CD4-positive, alpha-beta T cell treated with Interleukin-17A for 1 hour (primary cell): ENCODE measurements at regions not wholly inside any gene's neighbourhood (a gene's known extent, or its start where the extent isn't known, plus 50 kb on each side); places are given as distances from the start of the nearest gene placed in this dataset.
"Not testable (repeated sequence)": the region's sequence is repeated elsewhere in the genome, so short reads cannot be mapped to it uniquely, and the experiment has no call there.

Source experiments
- DNase-seq: peaks from one replicate; pipeline ENCODE4 v3.0.0-alpha.2; 2020

- no peak for DNase-seq
These were observed 636.0 kb upstream of the TBL1XR1 start for GRCh38 chr3:177833332-177833731.

- no peak for DNase-seq
These were observed 637.7 kb upstream of the TBL1XR1 start for GRCh38 chr3:177835008-177835407.

GRCh38 chr3:177835917-177836316, 638.6 kb upstream of the TBL1XR1 start:
- no peak for DNase-seq

- no peak for DNase-seq
These were observed 639.4 kb upstream of the TBL1XR1 start for GRCh38 chr3:177836671-177837070.

GRCh38 chr3:177837951-177838655, 640.8 kb upstream of the TBL1XR1 start:
- DNase-seq = no peak

GRCh38 chr3:177838766-177839350, 641.6 kb upstream of the TBL1XR1 start:
- DNase-seq = no peak

GRCh38 chr3:177842302-177842701, 645.0 kb upstream of the TBL1XR1 start:
- DNase-seq = no peak

GRCh38 chr3:177842743-177843734, 645.8 kb upstream of the TBL1XR1 start:
- no peak for DNase-seq

- DNase-seq = no peak
These were observed 654.9 kb upstream of the TBL1XR1 start for GRCh38 chr3:177852001-177852807.

GRCh38 chr3:177855021-177855420, 657.7 kb upstream of the TBL1XR1 start:
- no peak for DNase-seq

- DNase-seq = no peak
These were observed 662.9 kb upstream of the TBL1XR1 start for GRCh38 chr3:177860184-177860583.

GRCh38 chr3:177862962-177863491, 665.7 kb upstream of the TBL1XR1 start:
- no peak for DNase-seq

GRCh38 chr3:177871267-177871666, 665.0 kb upstream of the KCNMB2 start:
- not testable (repeated sequence) for DNase-seq

GRCh38 chr3:177878192-177878591, 658.0 kb upstream of the KCNMB2 start:
- DNase-seq = no peak

GRCh38 chr3:177878957-177879356, 657.3 kb upstream of the KCNMB2 start:
- no peak for DNase-seq

GRCh38 chr3:177881351-177881750, 654.9 kb upstream of the KCNMB2 start:
- no peak for DNase-seq

- DNase-seq = no peak
These were observed 654.0 kb upstream of the KCNMB2 start for GRCh38 chr3:177882124-177882648.

- no peak for DNase-seq
These were observed 653.1 kb upstream of the KCNMB2 start for GRCh38 chr3:177883091-177883490.

GRCh38 chr3:177883957-177884356, 652.3 kb upstream of the KCNMB2 start:
- no peak for DNase-seq

GRCh38 chr3:177885063-177885462, 651.2 kb upstream of the KCNMB2 start:
- DNase-seq = no peak

- no peak for DNase-seq
These were observed 649.7 kb upstream of the KCNMB2 start for GRCh38 chr3:177886501-177886900.

- no peak for DNase-seq
These were observed 648.8 kb upstream of the KCNMB2 start for GRCh38 chr3:177887475-177887874.
